H1 (cell line): ENCODE measurements at regions not wholly inside any gene's neighbourhood (a gene's known extent, or its start where the extent isn't known, plus 50 kb on each side); places are given as distances from the start of the nearest gene placed in this dataset.

Source experiments
- BRCA1 ChIP-seq: IDR thresholded peaks from 2 replicates; pipeline ENCODE4 v1.6.1; 2012; ENCODE audit warnings: low read depth, low read length, improper control_type of control experiment
- CEBPB ChIP-seq: IDR thresholded peaks from 2 replicates; pipeline ENCODE4 v1.6.1; 2012; ENCODE audit warnings: low read depth, low read length
- CTBP2 ChIP-seq: IDR thresholded peaks from 2 replicates; pipeline ENCODE4 v1.7.0; 2011; ENCODE audit warnings: borderline replicate concordance, mild to moderate bottlenecking, moderate library complexity, mixed read lengths, low read length; ENCODE audit not compliant: insufficient read depth, insufficient read length
- POLR2AphosphoS5 ChIP-seq: IDR thresholded peaks from 2 replicates; pipeline ENCODE4 v1.6.1; 2011; ENCODE audit warnings: low read depth, low read length
- RXRA ChIP-seq: IDR thresholded peaks from 2 replicates; pipeline ENCODE4 v1.6.1; 2011; ENCODE audit warnings: low read depth, mild to moderate bottlenecking, low read length, moderate library complexity; ENCODE audit not compliant: insufficient read depth
- TF ChIP-seq, protein P1 (sequence below), 3 experiments: IDR thresholded peaks; 1 replicate in 2 of 3; 2 replicates in 1 of 3; pipeline versions ENCODE4 v1.5.1 to v1.6.1; 2011; ENCODE audit warnings: low read length in 3 of 3, mild to moderate bottlenecking in 3 of 3, inconsistent platforms in 2 of 3, low read depth in 1 of 3, moderate library complexity in 1 of 3; ENCODE audit not compliant: insufficient read depth in 1 of 3; ENCODE audit errors: control extremely low read depth in 1 of 3

DNA sequence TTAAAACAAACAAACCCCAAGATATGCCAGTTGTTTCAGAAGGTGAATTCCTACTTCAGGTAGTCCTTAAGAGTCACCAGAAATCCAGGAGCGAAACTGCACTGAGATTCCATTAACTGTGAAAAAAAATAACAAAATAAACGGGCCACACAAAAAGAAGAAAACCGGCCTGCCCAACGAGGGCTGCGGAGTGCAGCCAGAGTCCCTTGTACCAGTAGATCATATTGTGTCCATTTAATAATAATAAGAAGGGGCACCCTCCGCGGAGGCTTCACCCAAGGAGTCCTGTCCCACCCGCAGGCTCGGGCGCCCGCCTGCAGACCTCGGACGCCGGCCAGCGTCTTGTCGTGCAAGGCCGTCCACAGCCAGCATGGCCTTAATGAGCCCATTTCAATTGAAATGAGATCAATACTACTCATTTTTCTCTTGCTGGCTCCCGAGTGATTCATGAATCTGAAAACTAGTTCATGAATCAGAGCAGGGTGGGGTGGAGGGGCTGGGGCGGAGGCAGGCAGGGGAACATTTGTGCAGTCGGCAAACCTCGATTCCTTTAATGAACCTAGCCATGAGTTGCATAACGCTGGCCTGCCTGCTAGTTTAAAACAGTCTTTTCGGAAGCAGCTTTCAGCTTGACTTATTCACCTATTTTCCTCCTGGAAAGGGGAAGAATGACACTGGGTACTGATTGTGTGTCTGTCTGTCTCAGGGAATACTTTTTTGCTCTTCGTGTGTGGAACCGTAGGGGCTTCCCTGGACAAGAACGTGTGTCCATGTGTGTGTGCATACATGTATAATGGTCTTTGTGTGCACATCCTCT, 113.1 kb upstream of the IRF2BP2 start:
- TF ChIP-seq BRCA1 (no peak), RXRA (no peak), POLR2AphosphoS5 (no peak), CTBP2 (no peak), CEBPB (no peak)
- TF ChIP-seq, protein P1, sequence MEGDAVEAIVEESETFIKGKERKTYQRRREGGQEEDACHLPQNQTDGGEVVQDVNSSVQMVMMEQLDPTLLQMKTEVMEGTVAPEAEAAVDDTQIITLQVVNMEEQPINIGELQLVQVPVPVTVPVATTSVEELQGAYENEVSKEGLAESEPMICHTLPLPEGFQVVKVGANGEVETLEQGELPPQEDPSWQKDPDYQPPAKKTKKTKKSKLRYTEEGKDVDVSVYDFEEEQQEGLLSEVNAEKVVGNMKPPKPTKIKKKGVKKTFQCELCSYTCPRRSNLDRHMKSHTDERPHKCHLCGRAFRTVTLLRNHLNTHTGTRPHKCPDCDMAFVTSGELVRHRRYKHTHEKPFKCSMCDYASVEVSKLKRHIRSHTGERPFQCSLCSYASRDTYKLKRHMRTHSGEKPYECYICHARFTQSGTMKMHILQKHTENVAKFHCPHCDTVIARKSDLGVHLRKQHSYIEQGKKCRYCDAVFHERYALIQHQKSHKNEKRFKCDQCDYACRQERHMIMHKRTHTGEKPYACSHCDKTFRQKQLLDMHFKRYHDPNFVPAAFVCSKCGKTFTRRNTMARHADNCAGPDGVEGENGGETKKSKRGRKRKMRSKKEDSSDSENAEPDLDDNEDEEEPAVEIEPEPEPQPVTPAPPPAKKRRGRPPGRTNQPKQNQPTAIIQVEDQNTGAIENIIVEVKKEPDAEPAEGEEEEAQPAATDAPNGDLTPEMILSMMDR (IDR thresholded peaks at IDR 0.05; ENCODE audit: control extremely low read depth in 1 of 3, insufficient read depth in 1 of 3, low read depth in 1 of 3, low read length in 3 of 3) = no peak
